Endothelial cell (in vitro differentiated cells): ENCODE measurements at regions not wholly inside any gene's neighbourhood (a gene's known extent, or its start where the extent isn't known, plus 50 kb on each side); places are given as distances from the start of the nearest gene placed in this dataset.

Experiments
- DNase-seq: peaks from one replicate; pipeline ENCODE4 v3.0.0; 2021; ENCODE audit warnings: low spot score
- H3K27ac Mint-ChIP-seq: one replicate; pipeline ENCODE4 v1.8.0; 2021; ENCODE audit warnings: mixed read lengths, inconsistent platforms; ENCODE audit not compliant: unreplicated experiment
- H3K27me3 Mint-ChIP-seq: one replicate; pipeline ENCODE4 v1.8.0; 2021; ENCODE audit warnings: mild to moderate bottlenecking, moderate library complexity, mixed read lengths, inconsistent platforms; ENCODE audit not compliant: unreplicated experiment
- H3K36me3 Mint-ChIP-seq: one replicate; pipeline ENCODE4 v1.8.0; 2021; ENCODE audit warnings: mild to moderate bottlenecking, low read depth, mixed read lengths, inconsistent platforms; ENCODE audit not compliant: unreplicated experiment
- H3K4me1 Mint-ChIP-seq: one replicate; pipeline ENCODE4 v1.8.0; 2021; ENCODE audit warnings: mild to moderate bottlenecking, mixed read lengths, inconsistent platforms; ENCODE audit not compliant: unreplicated experiment
- H3K4me3 Mint-ChIP-seq: one replicate; pipeline ENCODE4 v1.8.0; 2021; ENCODE audit warnings: mild to moderate bottlenecking, mixed read lengths, inconsistent platforms; ENCODE audit not compliant: unreplicated experiment
- H3K9me3 Mint-ChIP-seq: one replicate; pipeline ENCODE4 v1.8.0; 2021; ENCODE audit warnings: mixed read lengths, inconsistent platforms; ENCODE audit not compliant: unreplicated experiment
- CTCF ChIP-seq: fragments of 200-600 bp; sonication (generic); IDR thresholded peaks from one replicate; pipeline ENCODE4 v1.5.0; 2021; ENCODE audit warnings: antibody characterized with exemption; ENCODE audit not compliant: unreplicated experiment

GRCh38 chr11:134480136-134480712, 68.2 kb upstream of the B3GAT1 start:
- H3K4me3 Mint-ChIP-seq, result no peak overlapping the region
- no peaks in the 10 kb centered on the region for H3K36me3 Mint-ChIP-seq
- no peaks in the 10 kb centered on the region for H3K9me3 Mint-ChIP-seq
- H3K27me3 Mint-ChIP-seq, result peaks cover 6% of the 10 kb centered on the region
- H3K4me1 Mint-ChIP-seq, result peaks cover 30% of the 10 kb centered on the region
- DNase-seq, result no peak
- TF ChIP-seq CTCF, result no peak
- H3K27ac Mint-ChIP-seq, result no peak overlapping the region

- H3K9me3 Mint-ChIP-seq, result no peaks in the 10 kb centered on the region
- DNase-seq, result peak; percentile 32
- H3K27me3 Mint-ChIP-seq, result peaks cover 6% of the 10 kb centered on the region
- H3K4me1 Mint-ChIP-seq, result peaks cover 30% of the 10 kb centered on the region
- no peak for TF ChIP-seq CTCF
- peak overlapping the region; percentile 38 for H3K27ac Mint-ChIP-seq
- H3K4me3 Mint-ChIP-seq, result no peak overlapping the region
- H3K36me3 Mint-ChIP-seq, result no peaks in the 10 kb centered on the region
These were observed 67.4 kb upstream of the B3GAT1 start for GRCh38 chr11:134479206-134480135.

- no peak for DNase-seq
- Mint-ChIP-seq H3K36me3 (no peaks in the 10 kb centered on the region), H3K4me3 (peak overlapping the region; percentile 66), H3K4me1 (peaks cover 30% of the 10 kb centered on the region), H3K27ac (no peak overlapping the region), H3K27me3 (peaks cover 6% of the 10 kb centered on the region), H3K9me3 (no peaks in the 10 kb centered on the region)
- no peak for TF ChIP-seq CTCF
These were observed 66.6 kb upstream of the B3GAT1 start for GRCh38 chr11:134478611-134479010.

GRCh38 chr11:134478176-134478575, 66.1 kb upstream of the B3GAT1 start:
- H3K9me3 Mint-ChIP-seq, result no peaks in the 10 kb centered on the region
- no peak for DNase-seq
- H3K27ac Mint-ChIP-seq, result no peak overlapping the region
- H3K4me1 Mint-ChIP-seq, result peaks cover 30% of the 10 kb centered on the region
- no peak for TF ChIP-seq CTCF
- H3K4me3 Mint-ChIP-seq, result no peak overlapping the region
- peaks cover 6% of the 10 kb centered on the region for H3K27me3 Mint-ChIP-seq
- no peaks in the 10 kb centered on the region for H3K36me3 Mint-ChIP-seq

- Mint-ChIP-seq H3K36me3 (no peaks in the 10 kb centered on the region), H3K27ac (no peak overlapping the region), H3K9me3 (no peaks in the 10 kb centered on the region), H3K27me3 (peaks cover 6% of the 10 kb centered on the region), H3K4me1 (peaks cover 30% of the 10 kb centered on the region), H3K4me3 (no peak overlapping the region)
- DNase-seq, result no peak
- no peak for TF ChIP-seq CTCF
These were observed 65.4 kb upstream of the B3GAT1 start for GRCh38 chr11:134477486-134477885.
